ENCODE measurements at regions not wholly inside any gene's neighbourhood (a gene's known extent, or its start where the extent isn't known, plus 50 kb on each side); places are given as distances from the start of the nearest gene placed in this dataset.
A peak's percentile ranks its signal among the peaks of the same experiment; 100 is the strongest.

DNA sequence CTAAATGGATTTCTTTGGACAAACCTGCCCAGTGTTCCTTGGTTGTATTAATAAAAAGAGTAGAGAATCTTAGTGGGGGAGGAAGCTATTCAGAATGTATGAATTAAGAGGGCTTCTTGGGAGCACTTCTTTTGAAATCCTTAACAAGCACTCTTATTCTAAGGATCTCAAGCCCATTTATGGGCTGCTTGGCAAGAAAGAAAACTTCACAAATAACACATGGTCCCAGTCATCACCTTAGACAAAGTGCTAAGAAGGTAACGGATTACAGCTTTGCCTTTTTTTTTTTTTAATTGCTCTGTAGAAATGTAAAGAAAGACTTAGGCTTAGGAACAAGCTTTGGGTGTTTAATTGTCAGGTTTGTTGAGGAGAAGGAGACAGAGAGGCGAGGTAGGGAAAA lies 76.6 kb upstream of the IPO9 start:
- ATAC-seq: no peak
- TF ChIP-seq ZNF70 (CRISPR knock-in tag; IDR thresholded peaks at IDR 0.05) (no peak), ZC3H10 (CRISPR knock-in tag; IDR thresholded peaks at IDR 0.05) (no peak), ZNF8 (CRISPR knock-in tag; IDR thresholded peaks at IDR 0.05) (no peak), ZFP30 (CRISPR knock-in tag; IDR thresholded peaks at IDR 0.05) (no peak)
- TF ChIP-seq, protein P1, sequence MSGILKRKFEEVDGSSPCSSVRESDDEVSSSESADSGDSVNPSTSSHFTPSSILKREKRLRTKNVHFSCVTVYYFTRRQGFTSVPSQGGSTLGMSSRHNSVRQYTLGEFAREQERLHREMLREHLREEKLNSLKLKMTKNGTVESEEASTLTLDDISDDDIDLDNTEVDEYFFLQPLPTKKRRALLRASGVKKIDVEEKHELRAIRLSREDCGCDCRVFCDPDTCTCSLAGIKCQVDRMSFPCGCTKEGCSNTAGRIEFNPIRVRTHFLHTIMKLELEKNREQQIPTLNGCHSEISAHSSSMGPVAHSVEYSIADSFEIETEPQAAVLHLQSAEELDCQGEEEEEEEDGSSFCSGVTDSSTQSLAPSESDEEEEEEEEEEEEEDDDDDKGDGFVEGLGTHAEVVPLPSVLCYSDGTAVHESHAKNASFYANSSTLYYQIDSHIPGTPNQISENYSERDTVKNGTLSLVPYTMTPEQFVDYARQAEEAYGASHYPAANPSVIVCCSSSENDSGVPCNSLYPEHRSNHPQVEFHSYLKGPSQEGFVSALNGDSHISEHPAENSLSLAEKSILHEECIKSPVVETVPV (CRISPR knock-in tag; IDR thresholded peaks at IDR 0.05): no peak

DNA sequence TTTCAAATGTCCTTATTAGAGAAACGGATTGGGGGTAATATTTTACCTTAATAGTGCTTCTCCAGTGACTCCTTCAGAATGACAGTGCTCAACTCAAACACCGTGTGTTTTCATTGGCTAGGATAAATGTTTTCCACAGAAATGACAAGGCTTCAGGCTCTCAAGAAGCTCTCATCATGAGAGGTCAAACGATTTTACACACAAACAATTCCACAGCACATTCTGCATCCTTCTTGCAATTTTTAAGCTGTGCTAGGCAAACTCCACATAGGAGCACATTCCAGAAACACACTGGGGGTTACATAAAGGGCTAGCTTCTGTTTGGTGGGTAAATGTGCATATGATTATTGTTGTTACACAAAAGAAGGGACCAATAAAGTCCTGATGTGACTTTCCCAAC lies 75.5 kb upstream of the IPO9 start:
- peak; percentile 5; the same call in 1 of the 3 replicates for ATAC-seq
- TF ChIP-seq, protein P2, sequence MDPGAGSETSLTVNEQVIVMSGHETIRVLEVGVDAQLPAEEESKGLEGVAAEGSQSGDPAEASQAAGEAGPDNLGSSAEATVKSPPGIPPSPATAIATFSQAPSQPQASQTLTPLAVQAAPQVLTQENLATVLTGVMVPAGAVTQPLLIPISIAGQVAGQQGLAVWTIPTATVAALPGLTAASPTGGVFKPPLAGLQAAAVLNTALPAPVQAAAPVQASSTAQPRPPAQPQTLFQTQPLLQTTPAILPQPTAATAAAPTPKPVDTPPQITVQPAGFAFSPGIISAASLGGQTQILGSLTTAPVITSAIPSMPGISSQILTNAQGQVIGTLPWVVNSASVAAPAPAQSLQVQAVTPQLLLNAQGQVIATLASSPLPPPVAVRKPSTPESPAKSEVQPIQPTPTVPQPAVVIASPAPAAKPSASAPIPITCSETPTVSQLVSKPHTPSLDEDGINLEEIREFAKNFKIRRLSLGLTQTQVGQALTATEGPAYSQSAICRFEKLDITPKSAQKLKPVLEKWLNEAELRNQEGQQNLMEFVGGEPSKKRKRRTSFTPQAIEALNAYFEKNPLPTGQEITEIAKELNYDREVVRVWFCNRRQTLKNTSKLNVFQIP (CRISPR knock-in tag; IDR thresholded peaks at IDR 0.05; ENCODE audit: borderline replicate concordance, low read depth): no peak
- TF ChIP-seq ESRRG (CRISPR knock-in tag; IDR thresholded peaks at IDR 0.05) (no peak), ZNF565 (CRISPR knock-in tag; conservative IDR thresholded peaks at IDR 0.05; ENCODE audit: low read depth) (no peak), RARB (CRISPR knock-in tag; IDR thresholded peaks at IDR 0.05) (no peak), BACH2 (CRISPR knock-in tag; IDR thresholded peaks at IDR 0.05; ENCODE audit: borderline replicate concordance) (no peak), ARNTL (CRISPR knock-in tag; IDR thresholded peaks at IDR 0.05; ENCODE audit: borderline replicate concordance, low read depth) (no peak), SNAI2 (CRISPR knock-in tag; IDR thresholded peaks at IDR 0.05) (no peak), TOX (CRISPR knock-in tag; IDR thresholded peaks at IDR 0.05; ENCODE audit: borderline replicate concordance) (no peak), TCF4 (CRISPR knock-in tag; IDR thresholded peaks at IDR 0.05; ENCODE audit: borderline replicate concordance) (no peak), ZNF70 (CRISPR knock-in tag; IDR thresholded peaks at IDR 0.05) (no peak), OSR1 (CRISPR knock-in tag; IDR thresholded peaks at IDR 0.05) (no peak), ZC3H10 (CRISPR knock-in tag; IDR thresholded peaks at IDR 0.05) (no peak), ISL1 (CRISPR knock-in tag; IDR thresholded peaks at IDR 0.05) (no peak)
- TF ChIP-seq, protein P1 (CRISPR knock-in tag; IDR thresholded peaks at IDR 0.05): no peak
- TF ChIP-seq, protein P3, sequence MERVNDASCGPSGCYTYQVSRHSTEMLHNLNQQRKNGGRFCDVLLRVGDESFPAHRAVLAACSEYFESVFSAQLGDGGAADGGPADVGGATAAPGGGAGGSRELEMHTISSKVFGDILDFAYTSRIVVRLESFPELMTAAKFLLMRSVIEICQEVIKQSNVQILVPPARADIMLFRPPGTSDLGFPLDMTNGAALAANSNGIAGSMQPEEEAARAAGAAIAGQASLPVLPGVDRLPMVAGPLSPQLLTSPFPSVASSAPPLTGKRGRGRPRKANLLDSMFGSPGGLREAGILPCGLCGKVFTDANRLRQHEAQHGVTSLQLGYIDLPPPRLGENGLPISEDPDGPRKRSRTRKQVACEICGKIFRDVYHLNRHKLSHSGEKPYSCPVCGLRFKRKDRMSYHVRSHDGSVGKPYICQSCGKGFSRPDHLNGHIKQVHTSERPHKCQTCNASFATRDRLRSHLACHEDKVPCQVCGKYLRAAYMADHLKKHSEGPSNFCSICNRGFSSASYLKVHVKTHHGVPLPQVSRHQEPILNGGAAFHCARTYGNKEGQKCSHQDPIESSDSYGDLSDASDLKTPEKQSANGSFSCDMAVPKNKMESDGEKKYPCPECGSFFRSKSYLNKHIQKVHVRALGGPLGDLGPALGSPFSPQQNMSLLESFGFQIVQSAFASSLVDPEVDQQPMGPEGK (CRISPR knock-in tag; IDR thresholded peaks at IDR 0.05; ENCODE audit: borderline replicate concordance): no peak
- TF ChIP-seq, protein P4, sequence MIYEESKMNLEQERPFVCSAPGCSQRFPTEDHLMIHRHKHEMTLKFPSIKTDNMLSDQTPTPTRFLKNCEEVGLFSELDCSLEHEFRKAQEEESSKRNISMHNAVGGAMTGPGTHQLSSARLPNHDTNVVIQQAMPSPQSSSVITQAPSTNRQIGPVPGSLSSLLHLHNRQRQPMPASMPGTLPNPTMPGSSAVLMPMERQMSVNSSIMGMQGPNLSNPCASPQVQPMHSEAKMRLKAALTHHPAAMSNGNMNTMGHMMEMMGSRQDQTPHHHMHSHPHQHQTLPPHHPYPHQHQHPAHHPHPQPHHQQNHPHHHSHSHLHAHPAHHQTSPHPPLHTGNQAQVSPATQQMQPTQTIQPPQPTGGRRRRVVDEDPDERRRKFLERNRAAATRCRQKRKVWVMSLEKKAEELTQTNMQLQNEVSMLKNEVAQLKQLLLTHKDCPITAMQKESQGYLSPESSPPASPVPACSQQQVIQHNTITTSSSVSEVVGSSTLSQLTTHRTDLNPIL (CRISPR knock-in tag; IDR thresholded peaks at IDR 0.05; ENCODE audit: low read depth): no peak

DNA sequence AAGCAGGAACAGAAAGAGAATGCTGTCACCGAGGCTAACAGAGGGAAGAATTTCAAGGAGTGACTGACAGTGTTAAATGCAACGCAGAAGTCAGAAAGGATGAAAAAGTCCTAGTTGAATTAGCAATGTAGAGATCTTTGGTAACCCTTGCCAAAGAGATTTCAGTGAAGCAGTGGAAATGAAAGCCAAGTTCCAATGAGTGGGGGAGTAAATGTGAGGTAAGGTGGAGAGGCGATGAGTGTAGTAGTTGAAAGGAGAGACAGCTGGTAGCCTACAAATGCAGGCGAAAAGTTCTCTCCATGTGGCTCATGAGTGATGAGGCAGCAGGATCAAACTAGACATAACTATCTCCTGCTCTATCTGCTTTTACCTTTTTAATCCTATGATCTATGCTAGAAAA lies 74.6 kb upstream of the IPO9 start:
- no peak for ATAC-seq
- TF ChIP-seq GLIS3 (CRISPR knock-in tag; IDR thresholded peaks at IDR 0.05) (no peak), OSR1 (CRISPR knock-in tag; IDR thresholded peaks at IDR 0.05) (no peak), ZNF8 (CRISPR knock-in tag; IDR thresholded peaks at IDR 0.05) (no peak), ZFP3 (CRISPR knock-in tag; IDR thresholded peaks at IDR 0.05) (no peak), ARNTL (CRISPR knock-in tag; IDR thresholded peaks at IDR 0.05; ENCODE audit: borderline replicate concordance, low read depth) (no peak), ZC3H10 (CRISPR knock-in tag; IDR thresholded peaks at IDR 0.05) (no peak)
- TF ChIP-seq, protein P2 (CRISPR knock-in tag; IDR thresholded peaks at IDR 0.05; ENCODE audit: borderline replicate concordance, low read depth): no peak
